Neural cell (in vitro differentiated cells): ENCODE measurements at regions not wholly inside any gene's neighbourhood (a gene's known extent, or its start where the extent isn't known, plus 50 kb on each side); places are given as distances from the start of the nearest gene placed in this dataset.

Source experiments
- H2AFZ ChIP-seq: fragments of 200-600, 300-800 bp; sonication (generic), shearing (Covaris generic); 2 replicates; pipeline ENCODE4 v1.6.0; 2014; ENCODE audit warnings: low read depth, mild to moderate bottlenecking, antibody characterized with exemption, low read length, moderate library complexity
- H3F3A ChIP-seq: fragments of 200-600 bp; shearing (Covaris generic); 2 replicates; pipeline ENCODE4 v1.6.1; 2016; ENCODE audit warnings: mild to moderate bottlenecking, moderate library complexity, mixed read lengths, antibody characterized with exemption, low read length; ENCODE audit not compliant: insufficient read depth, poor library complexity, severe bottlenecking
- H3K27ac ChIP-seq: fragments of 200-600, 300-800 bp; sonication (generic), shearing (Covaris generic); 2 replicates; pipeline ENCODE4 v1.5.1; 2014; ENCODE audit warnings: mild to moderate bottlenecking, low read length, moderate library complexity
- H3K27me3 ChIP-seq: fragments of 300-800, 200-600 bp; sonication (generic), shearing (Covaris generic); 2 replicates; pipeline ENCODE4 v1.6.0; 2014; ENCODE audit warnings: mild to moderate bottlenecking, low read depth, low read length, moderate library complexity; ENCODE audit not compliant: insufficient read depth
- H3K36me3 ChIP-seq: fragments of 300-800, 200-600 bp; sonication (generic), shearing (Covaris generic); 2 replicates; pipeline ENCODE4 v1.5.1; 2014; ENCODE audit warnings: mild to moderate bottlenecking, antibody characterized with exemption, low read length, moderate library complexity; ENCODE audit not compliant: insufficient read depth
- H3K4me2 ChIP-seq: fragments of 300-800, 200-600 bp; sonication (generic), shearing (Covaris generic); 2 replicates; pipeline ENCODE4 v1.6.0; 2014; ENCODE audit warnings: mild to moderate bottlenecking, low read length
- H3K4me3 ChIP-seq: fragments of 300-800, 200-600 bp; sonication (generic), shearing (Covaris generic); 2 replicates; pipeline ENCODE4 v1.5.1; 2014; ENCODE audit warnings: mild to moderate bottlenecking, low read length, moderate library complexity
- H3K79me2 ChIP-seq: fragments of 200-600 bp; shearing (Covaris generic); replicated peaks from 2 replicates; pipeline ENCODE4 v1.6.0; 2014; ENCODE audit warnings: mild to moderate bottlenecking, low read length, moderate library complexity; ENCODE audit not compliant: insufficient read depth
- H3K9ac ChIP-seq: fragments of 300-800, 200-600 bp; sonication (generic), shearing (Covaris generic); 2 replicates; pipeline ENCODE4 v1.6.1; 2016; ENCODE audit warnings: mild to moderate bottlenecking, low read length, mixed read lengths
- H3K9me2 ChIP-seq: fragments of 200-600 bp; shearing (Covaris generic); 2 replicates; pipeline ENCODE4 v1.6.1; 2016; ENCODE audit warnings: mild to moderate bottlenecking, low read length, mixed read lengths; ENCODE audit not compliant: insufficient read depth
- H3K9me3 ChIP-seq: fragments of 200-600, 300-800 bp; sonication (generic), shearing (Covaris generic); 2 replicates; pipeline ENCODE4 v1.6.1; 2016; ENCODE audit warnings: mild to moderate bottlenecking, mixed run types, low read length, moderate library complexity, mixed read lengths
- H4K20me1 ChIP-seq: fragments of 200-600 bp; shearing (Covaris generic); 2 replicates; pipeline ENCODE4 v1.6.1; 2016; ENCODE audit warnings: mild to moderate bottlenecking, mixed run types; ENCODE audit not compliant: insufficient read depth
- EP300 ChIP-seq: fragments of 450-650 bp; conservative IDR thresholded peaks from 2 replicates; pipeline ENCODE4 v1.6.1; 2014; ENCODE audit warnings: antibody characterized with exemption, mild to moderate bottlenecking, moderate library complexity; ENCODE audit not compliant: poor library complexity, severe bottlenecking
- EZH2 ChIP-seq: fragments of 200-600, 300-800 bp; shearing (Covaris generic), sonication (generic); IDR thresholded peaks from 2 replicates; pipeline ENCODE4 v1.6.1; 2014; ENCODE audit warnings: antibody characterized with exemption, low read length, borderline replicate concordance, mild to moderate bottlenecking; ENCODE audit not compliant: insufficient read depth, poor library complexity, severe bottlenecking
- MXI1 ChIP-seq: fragments of 450-650 bp; conservative IDR thresholded peaks from 2 replicates; pipeline ENCODE4 v1.6.1; 2014; ENCODE audit warnings: antibody characterized with exemption, mild to moderate bottlenecking; ENCODE audit not compliant: poor library complexity, severe bottlenecking
- POLR2AphosphoS5 ChIP-seq: IDR thresholded peaks from 2 replicates; pipeline ENCODE4 v1.6.1; 2012
- RAD21 ChIP-seq: fragments of 450-650 bp; conservative IDR thresholded peaks from 2 replicates; pipeline ENCODE4 v1.6.1; 2014; ENCODE audit warnings: antibody characterized with exemption, mild to moderate bottlenecking, moderate library complexity
- REST ChIP-seq: IDR thresholded peaks from 2 replicates; pipeline ENCODE4 v1.6.1; 2012; ENCODE audit warnings: borderline replicate concordance
- SMC3 ChIP-seq: fragments of 450-650 bp; conservative IDR thresholded peaks from 2 replicates; pipeline ENCODE4 v1.6.1; 2014; ENCODE audit warnings: antibody characterized with exemption, mild to moderate bottlenecking, moderate library complexity; ENCODE audit not compliant: poor library complexity
- TAF1 ChIP-seq: IDR thresholded peaks from 2 replicates; pipeline ENCODE4 v1.6.1; 2012; ENCODE audit warnings: low read depth
- TF ChIP-seq, protein P1 (sequence below): fragments of 450-650 bp; IDR thresholded peaks from 2 replicates; pipeline ENCODE4 v1.5.1; 2014; ENCODE audit warnings: antibody characterized with exemption, mild to moderate bottlenecking, moderate library complexity; ENCODE audit not compliant: poor library complexity, severe bottlenecking

GRCh38 chr10:88101666-88102065, 238.2 kb downstream of the PTEN start:
- Histone ChIP-seq H3K36me3 (no peaks in the 10 kb centered on the region), H3K4me3 (no peak overlapping the region), H3K9me3 (no peaks in the 10 kb centered on the region), H3K9ac (no peak overlapping the region), H3K4me2 (no peak overlapping the region), H3K27ac (no peak overlapping the region), H3K79me2 (no peaks in the 10 kb centered on the region), H3K27me3 (no peaks in the 10 kb centered on the region), H3K9me2 (no peaks in the 10 kb centered on the region), H4K20me1 (no peaks in the 10 kb centered on the region), H3F3A (no peaks in the 10 kb centered on the region), H2AFZ (no peak overlapping the region)
- TF ChIP-seq, protein P1, sequence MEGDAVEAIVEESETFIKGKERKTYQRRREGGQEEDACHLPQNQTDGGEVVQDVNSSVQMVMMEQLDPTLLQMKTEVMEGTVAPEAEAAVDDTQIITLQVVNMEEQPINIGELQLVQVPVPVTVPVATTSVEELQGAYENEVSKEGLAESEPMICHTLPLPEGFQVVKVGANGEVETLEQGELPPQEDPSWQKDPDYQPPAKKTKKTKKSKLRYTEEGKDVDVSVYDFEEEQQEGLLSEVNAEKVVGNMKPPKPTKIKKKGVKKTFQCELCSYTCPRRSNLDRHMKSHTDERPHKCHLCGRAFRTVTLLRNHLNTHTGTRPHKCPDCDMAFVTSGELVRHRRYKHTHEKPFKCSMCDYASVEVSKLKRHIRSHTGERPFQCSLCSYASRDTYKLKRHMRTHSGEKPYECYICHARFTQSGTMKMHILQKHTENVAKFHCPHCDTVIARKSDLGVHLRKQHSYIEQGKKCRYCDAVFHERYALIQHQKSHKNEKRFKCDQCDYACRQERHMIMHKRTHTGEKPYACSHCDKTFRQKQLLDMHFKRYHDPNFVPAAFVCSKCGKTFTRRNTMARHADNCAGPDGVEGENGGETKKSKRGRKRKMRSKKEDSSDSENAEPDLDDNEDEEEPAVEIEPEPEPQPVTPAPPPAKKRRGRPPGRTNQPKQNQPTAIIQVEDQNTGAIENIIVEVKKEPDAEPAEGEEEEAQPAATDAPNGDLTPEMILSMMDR, result no peak
- TF ChIP-seq POLR2AphosphoS5, result no peak
- TF ChIP-seq SMC3, result no peak
- TF ChIP-seq EZH2, result no peak
- TF ChIP-seq REST, result no peak
- TF ChIP-seq MXI1, result no peak
- no peak for TF ChIP-seq TAF1
- no peak for TF ChIP-seq RAD21
- TF ChIP-seq EP300, result no peak

DNA sequence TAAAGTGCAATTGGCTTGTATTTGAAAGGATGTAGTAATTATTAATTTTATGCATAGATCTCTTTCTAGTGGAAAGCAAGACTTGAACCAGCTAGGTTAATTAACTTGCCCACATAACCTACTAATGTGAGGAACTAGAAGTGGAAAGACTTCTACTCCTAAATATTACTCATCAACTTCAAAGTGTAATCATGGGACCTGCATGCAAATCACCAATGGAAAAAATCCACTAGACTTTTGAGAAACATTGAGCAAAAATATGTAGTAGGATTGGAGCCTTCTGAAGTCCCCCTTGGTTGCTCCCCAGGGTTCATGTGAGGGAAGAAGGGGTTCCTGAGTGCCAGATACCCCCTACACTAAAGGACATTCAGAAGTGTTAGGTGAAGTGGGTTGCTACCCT, 240.2 kb downstream of the PTEN start:
- Histone ChIP-seq H3F3A (no peaks in the 10 kb centered on the region), H3K9me2 (no peaks in the 10 kb centered on the region), H3K4me2 (no peak overlapping the region), H3K9me3 (no peaks in the 10 kb centered on the region), H3K4me3 (no peak overlapping the region), H3K27ac (no peak overlapping the region), H3K27me3 (no peaks in the 10 kb centered on the region), H4K20me1 (no peaks in the 10 kb centered on the region), H3K9ac (no peak overlapping the region), H3K79me2 (no peaks in the 10 kb centered on the region), H2AFZ (no peak overlapping the region), H3K36me3 (no peaks in the 10 kb centered on the region)
- TF ChIP-seq EZH2, result no peak
- no peak for TF ChIP-seq SMC3
- TF ChIP-seq REST, result no peak
- no peak for TF ChIP-seq RAD21
- TF ChIP-seq EP300, result no peak
- TF ChIP-seq POLR2AphosphoS5, result no peak
- TF ChIP-seq, protein P1, result no peak
- no peak for TF ChIP-seq MXI1
- TF ChIP-seq TAF1, result no peak
